Activated CD4-positive, alpha-beta T cell treated with anti-CD3 and anti-CD28 coated beads, Interleukin-2, amount 50 U/mL, for 1 hour (primary cell): ENCODE measurements at regions not wholly inside any gene's neighbourhood (a gene's known extent, or its start where the extent isn't known, plus 50 kb on each side); places are given as distances from the start of the nearest gene placed in this dataset.

ENCODE experiments used
- DNase-seq: peaks from one replicate; pipeline ENCODE4 v3.0.0-alpha.2; 2020

GRCh38 chr2:172333235-172333977 lies 94.0 kb upstream of the ITGA6 start:
- DNase-seq = no peak

DNA sequence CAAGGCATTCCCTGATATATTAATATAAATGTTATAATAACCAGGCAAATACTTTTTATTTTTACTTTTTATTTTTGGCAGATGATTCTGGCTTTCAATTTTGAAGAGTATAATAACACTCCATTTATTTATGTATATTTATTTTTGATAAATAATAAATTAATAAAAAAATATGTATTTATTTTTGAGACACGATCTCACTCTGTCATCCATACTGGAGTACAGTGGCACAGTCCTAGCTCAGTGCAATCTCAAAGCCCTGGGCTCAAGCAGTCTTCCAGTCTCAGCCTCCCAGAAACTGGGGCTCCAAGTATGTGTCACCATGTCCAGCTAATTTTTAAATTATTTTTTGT lies 93.4 kb upstream of the ITGA6 start:
- no peak for DNase-seq

GRCh38 chr2:172334988-172335387 lies 92.4 kb upstream of the ITGA6 start:
- no peak for DNase-seq

DNA sequence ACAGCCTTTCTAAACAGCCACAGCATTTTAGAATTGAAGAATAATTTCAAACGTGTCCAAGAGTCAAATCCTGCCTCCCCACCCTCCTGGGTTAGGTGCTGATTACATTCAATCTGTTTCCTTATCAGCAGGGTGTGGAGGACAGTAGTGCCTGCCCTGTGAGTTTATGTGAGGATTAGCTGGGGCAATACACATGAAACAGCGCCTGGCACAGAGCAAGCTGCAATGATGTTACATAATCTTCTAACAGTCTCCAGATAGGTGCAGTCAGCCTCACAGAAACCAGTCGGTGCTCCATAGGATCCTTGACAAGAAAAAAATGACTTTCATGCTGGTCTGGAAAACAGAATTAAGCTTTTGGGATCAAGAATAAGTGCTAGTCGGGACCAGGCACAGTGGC lies 91.7 kb upstream of the ITGA6 start:
- no peak for DNase-seq

- no peak for DNase-seq
Measured at GRCh38 chr2:172336681-172337080, 90.7 kb upstream of the ITGA6 start.

- DNase-seq = no peak
Measured at GRCh38 chr2:172339371-172340010, 87.9 kb upstream of the ITGA6 start.

- no peak for DNase-seq
Measured at GRCh38 chr2:172340394-172340793, 87.0 kb upstream of the ITGA6 start.

- DNase-seq = no peak
Measured at GRCh38 chr2:172342078-172342477, 85.3 kb upstream of the ITGA6 start.

- no peak for DNase-seq
Measured at GRCh38 chr2:172342611-172343010, 84.8 kb upstream of the ITGA6 start.

DNA sequence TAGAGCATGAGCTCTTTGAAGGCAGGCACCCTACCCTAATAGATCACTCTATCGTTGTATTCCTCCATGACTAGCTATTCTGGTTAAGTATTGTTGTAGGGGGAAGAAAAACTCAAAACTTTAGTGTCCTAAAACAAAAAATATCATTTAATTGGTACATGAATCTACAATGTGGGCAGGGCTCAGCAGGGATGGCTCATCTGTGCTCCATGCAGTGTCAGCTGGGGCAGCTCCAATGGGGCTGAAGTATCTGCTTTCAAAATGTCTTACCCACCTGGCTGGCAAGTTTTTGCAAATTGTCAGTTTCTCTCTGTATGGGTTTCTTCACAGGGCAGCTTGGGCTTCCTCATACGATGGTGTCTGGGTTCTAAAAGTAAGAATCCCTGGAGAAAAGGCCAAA lies 83.2 kb upstream of the ITGA6 start:
- DNase-seq = no peak

- no peak for DNase-seq
Measured at GRCh38 chr2:172345956-172346555, 81.3 kb upstream of the ITGA6 start.

- DNase-seq = no peak
Measured at GRCh38 chr2:172348555-172349288, 78.7 kb upstream of the ITGA6 start.

- no peak for DNase-seq
Measured at GRCh38 chr2:172350839-172351479, 76.4 kb upstream of the ITGA6 start.

GRCh38 chr2:172351586-172351985 lies 75.8 kb upstream of the ITGA6 start:
- no peak for DNase-seq

DNA sequence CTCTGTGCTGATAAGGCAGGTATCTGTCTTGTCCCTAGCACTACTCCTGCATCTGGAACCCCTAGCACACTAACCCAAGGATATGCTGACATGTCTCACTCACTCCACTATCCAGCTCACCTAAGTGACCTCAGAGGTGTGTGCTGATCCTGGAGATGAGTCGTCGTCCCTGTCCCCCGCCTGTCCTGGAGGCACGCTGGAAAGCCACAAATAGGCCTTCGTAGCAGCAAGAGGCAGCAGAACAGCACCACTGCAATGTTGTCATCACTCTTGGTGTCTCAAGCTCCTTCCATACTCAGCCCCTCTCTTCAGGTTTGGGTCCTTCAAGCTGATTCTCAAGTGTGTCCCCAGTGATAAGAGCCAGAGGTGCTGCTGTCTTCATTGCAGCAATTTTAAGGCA lies 73.0 kb upstream of the ITGA6 start:
- DNase-seq = no peak

DNA sequence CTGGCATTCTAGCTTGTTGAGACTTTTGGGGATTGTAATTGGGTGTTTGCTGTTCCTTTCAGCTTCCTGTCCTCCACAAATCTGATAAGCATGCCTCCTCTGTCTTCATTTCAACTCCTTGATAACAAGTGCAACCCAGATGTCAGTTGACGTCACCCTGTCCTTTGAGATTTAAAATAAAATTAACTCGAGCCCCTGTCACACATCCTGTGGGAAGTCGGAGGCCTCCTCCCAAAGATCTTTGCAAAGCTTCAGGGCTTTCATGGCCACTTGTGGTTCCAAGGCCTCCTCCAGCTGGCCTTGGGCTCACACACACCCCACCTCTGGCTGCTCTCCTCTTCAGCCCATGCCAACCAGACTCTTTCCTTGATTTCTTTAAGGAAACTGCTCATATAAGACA lies 69.9 kb upstream of the ITGA6 start:
- no peak for DNase-seq

DNA sequence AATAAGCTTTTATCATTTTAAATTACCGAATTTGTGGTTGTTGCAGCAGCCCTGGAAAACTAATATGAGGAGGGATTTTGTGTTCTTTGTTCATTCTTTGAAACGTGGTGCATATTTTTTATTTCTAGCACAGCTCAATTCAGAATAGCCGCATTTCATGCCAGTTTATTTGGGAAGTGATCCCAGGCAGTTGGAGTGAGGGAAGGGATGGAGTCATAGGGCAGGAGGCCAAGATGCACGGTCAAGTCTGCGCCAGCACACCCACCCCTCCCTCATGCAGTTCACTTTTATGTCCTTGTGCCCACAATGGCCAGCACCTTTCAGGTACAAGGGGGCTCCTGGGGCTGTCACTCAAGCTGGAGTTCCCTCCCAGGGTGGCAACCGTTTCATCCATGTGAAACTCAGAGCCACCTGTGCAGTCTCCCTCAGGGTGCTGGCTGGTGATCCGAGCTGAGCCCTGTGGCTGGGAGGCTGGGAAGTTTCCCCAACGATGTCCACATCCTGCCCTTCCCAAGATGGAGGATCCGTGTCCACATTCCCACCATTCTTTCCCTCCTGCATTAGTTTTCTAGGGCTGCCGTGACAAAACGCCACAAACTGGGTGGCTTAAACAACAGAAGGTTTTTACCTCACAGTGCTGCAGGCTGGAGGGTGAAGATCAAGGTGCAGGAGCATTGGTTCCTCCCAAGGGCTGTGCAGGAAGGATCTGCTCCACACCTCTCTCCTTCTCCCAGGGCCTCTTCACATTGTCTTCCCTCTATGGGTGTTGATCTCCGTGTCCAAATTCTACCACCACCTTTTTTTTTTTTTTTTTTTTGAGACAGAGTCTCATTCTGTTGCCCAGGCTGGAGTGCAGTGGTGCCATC lies 68.5 kb upstream of the ITGA6 start:
- DNase-seq = no peak

DNA sequence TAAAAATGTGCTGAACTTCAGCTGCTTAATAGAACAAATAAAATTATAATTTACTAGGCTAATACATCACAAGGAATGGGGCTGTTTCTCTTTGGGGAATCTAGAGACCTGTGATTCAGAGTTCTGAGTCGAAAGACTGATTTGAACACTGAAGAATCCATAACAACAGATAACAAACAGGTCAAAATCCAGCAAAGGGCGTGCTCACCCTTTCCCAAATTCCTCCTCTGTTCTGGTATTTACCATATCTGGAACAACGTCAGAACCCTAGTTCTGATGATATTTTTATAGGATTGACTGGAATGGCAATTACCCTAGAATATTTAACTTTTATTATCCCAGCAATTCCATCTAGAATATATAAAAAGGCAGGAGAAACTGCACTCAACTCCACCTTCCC lies 66.0 kb upstream of the ITGA6 start:
- no peak for DNase-seq

GRCh38 chr2:172361840-172362239 lies 65.5 kb upstream of the ITGA6 start:
- no peak for DNase-seq

DNA sequence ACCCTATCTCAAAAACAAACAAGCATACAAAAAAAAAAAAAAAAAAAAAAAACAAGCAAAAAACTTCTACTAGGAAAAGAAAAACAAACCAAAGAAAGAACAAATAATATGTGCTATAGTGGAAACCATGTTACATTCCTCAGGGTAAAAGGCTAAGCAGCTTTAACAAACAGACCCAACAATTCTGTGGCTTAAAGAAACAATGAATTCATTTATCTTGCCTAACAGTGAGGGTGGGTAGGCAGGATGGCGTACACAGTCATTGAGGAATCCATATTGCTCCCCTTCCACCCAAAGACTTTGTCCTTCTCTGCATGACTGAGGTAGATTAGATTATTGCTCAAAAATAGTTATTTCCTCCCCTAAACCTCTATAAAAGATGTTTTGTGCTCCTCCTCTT lies 63.1 kb upstream of the ITGA6 start:
- no peak for DNase-seq

DNA sequence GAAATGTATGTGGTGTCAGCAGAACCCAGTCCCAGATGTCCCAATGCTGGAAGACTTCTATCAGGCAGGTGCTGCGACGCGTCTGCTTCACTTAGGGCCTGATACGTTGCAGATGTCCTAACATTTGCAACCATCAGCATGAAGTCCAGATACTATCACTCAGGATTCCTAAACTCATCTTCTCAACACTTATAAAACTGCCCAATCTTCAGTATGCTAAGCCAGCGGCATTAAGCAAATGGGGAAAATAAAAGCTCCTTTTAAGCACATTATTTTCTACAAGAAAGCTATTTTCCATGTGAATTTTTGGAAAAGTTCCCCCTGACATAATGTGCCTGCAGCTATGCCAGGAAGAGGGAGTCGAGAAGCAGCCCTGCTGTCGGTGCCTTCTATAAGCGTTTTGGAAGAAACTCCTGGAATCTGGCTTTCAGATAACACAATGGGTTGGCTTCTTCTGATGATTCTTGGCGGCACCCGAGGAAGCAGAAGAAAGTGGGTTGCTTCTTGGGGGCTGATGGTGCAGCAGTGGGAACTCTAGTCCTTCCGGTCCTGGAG lies 60.7 kb upstream of the ITGA6 start:
- DNase-seq = no peak
